WTC11 (cell line): ENCODE measurements at regions not wholly inside any gene's neighbourhood (a gene's known extent, or its start where the extent isn't known, plus 50 kb on each side); places are given as distances from the start of the nearest gene placed in this dataset.

Experiments used
- AFF4 ChIP-seq: sonication (generic); formaldehyde crosslinking; IDR thresholded peaks from 2 replicates; pipeline ENCODE4 v1.8.1; 2023; ENCODE audit warnings: mild to moderate bottlenecking, missing genetic modification reagents, borderline replicate concordance
- ATF1 ChIP-seq: sonication (generic); formaldehyde crosslinking; IDR thresholded peaks from 2 replicates; pipeline ENCODE4 v1.8.1; 2023; ENCODE audit warnings: mild to moderate bottlenecking, moderate library complexity, missing genetic modification reagents
- ATF2 ChIP-seq: sonication (generic); formaldehyde crosslinking; IDR thresholded peaks from 2 replicates; pipeline ENCODE4 v1.8.1; 2022; ENCODE audit warnings: low read depth, missing genetic modification reagents, borderline replicate concordance
- CBFB ChIP-seq: sonication (generic); formaldehyde crosslinking; IDR thresholded peaks from 2 replicates; pipeline ENCODE4 v1.8.1; 2022; ENCODE audit warnings: mild to moderate bottlenecking, low read depth, missing genetic modification reagents
- E2F5 ChIP-seq: sonication (generic); formaldehyde crosslinking; IDR thresholded peaks from 2 replicates; pipeline ENCODE4 v1.8.1; 2022; ENCODE audit warnings: mild to moderate bottlenecking, moderate library complexity, missing genetic modification reagents
- ELF4 ChIP-seq: sonication (generic); formaldehyde crosslinking; IDR thresholded peaks from 2 replicates; pipeline ENCODE4 v1.8.1; 2022; ENCODE audit warnings: low read depth, mild to moderate bottlenecking, moderate library complexity, missing genetic modification reagents
- FOXJ3 ChIP-seq: sonication (generic); formaldehyde crosslinking; IDR thresholded peaks from 2 replicates; pipeline ENCODE4 v1.9.0; 2021; ENCODE audit warnings: missing genetic modification reagents, mild to moderate bottlenecking, borderline replicate concordance
- FOXK1 ChIP-seq: sonication (generic); formaldehyde crosslinking; IDR thresholded peaks from 2 replicates; pipeline ENCODE4 v1.8.0; 2022; ENCODE audit warnings: mild to moderate bottlenecking, moderate library complexity, missing genetic modification reagents
- MAX ChIP-seq: sonication (generic); formaldehyde crosslinking; IDR thresholded peaks from 2 replicates; pipeline ENCODE4 v1.8.0; 2022; ENCODE audit warnings: mild to moderate bottlenecking, missing genetic modification reagents
- MXD4 ChIP-seq: fragments of 250-450 bp; sonication (Bioruptor Pico); IDR thresholded peaks from 2 replicates; pipeline ENCODE4 v1.8.0; 2021; ENCODE audit warnings: mild to moderate bottlenecking, moderate library complexity, borderline replicate concordance
- NR1H2 ChIP-seq: sonication (generic); formaldehyde crosslinking; IDR thresholded peaks from 2 replicates; pipeline ENCODE4 v1.9.0; 2021; ENCODE audit warnings: mild to moderate bottlenecking, moderate library complexity, missing genetic modification reagents
- SOX15 ChIP-seq: fragments of 250-450 bp; sonication (Bioruptor Pico); IDR thresholded peaks from 2 replicates; pipeline ENCODE4 v1.9.0; 2021; ENCODE audit warnings: mild to moderate bottlenecking
- TEAD1 ChIP-seq: sonication (generic); formaldehyde crosslinking; IDR thresholded peaks from 2 replicates; pipeline ENCODE4 v1.8.0; 2022; ENCODE audit warnings: mild to moderate bottlenecking, missing genetic modification reagents
- USF2 ChIP-seq: sonication (generic); formaldehyde crosslinking; IDR thresholded peaks from 2 replicates; pipeline ENCODE4 v1.8.1; 2023; ENCODE audit warnings: mild to moderate bottlenecking, missing genetic modification reagents, moderate library complexity
- ZBTB43 ChIP-seq: sonication (generic); formaldehyde crosslinking; IDR thresholded peaks from 2 replicates; pipeline ENCODE4 v1.8.1; 2023; ENCODE audit warnings: mild to moderate bottlenecking, missing genetic modification reagents
- ZNF219 ChIP-seq: sonication (generic); formaldehyde crosslinking; IDR thresholded peaks from 2 replicates; pipeline ENCODE4 v1.8.0; 2023; ENCODE audit warnings: missing genetic modification reagents, mild to moderate bottlenecking, borderline replicate concordance
- ZNF232 ChIP-seq: sonication (generic); formaldehyde crosslinking; IDR thresholded peaks from 2 replicates; pipeline ENCODE4 v1.8.0; 2022; ENCODE audit warnings: mild to moderate bottlenecking, missing genetic modification reagents
- ZNF263 ChIP-seq: sonication (generic); formaldehyde crosslinking; IDR thresholded peaks from 2 replicates; pipeline ENCODE4 v1.8.1; 2022; ENCODE audit warnings: low read depth, mild to moderate bottlenecking, moderate library complexity, missing genetic modification reagents
- ZNF281 ChIP-seq: sonication (generic); formaldehyde crosslinking; IDR thresholded peaks from 2 replicates; pipeline ENCODE4 v1.8.0; 2023; ENCODE audit warnings: mild to moderate bottlenecking, missing genetic modification reagents
- ZNF317 ChIP-seq: sonication (generic); formaldehyde crosslinking; IDR thresholded peaks from 2 replicates; pipeline ENCODE4 v1.8.1; 2023; ENCODE audit warnings: low read depth, mild to moderate bottlenecking, moderate library complexity, missing genetic modification reagents, borderline replicate concordance
- TF ChIP-seq, protein P1 (sequence below): sonication (generic); formaldehyde crosslinking; IDR thresholded peaks from 2 replicates; pipeline ENCODE4 v1.8.0; 2023; ENCODE audit warnings: missing genetic modification reagents, mild to moderate bottlenecking, borderline replicate concordance

DNA sequence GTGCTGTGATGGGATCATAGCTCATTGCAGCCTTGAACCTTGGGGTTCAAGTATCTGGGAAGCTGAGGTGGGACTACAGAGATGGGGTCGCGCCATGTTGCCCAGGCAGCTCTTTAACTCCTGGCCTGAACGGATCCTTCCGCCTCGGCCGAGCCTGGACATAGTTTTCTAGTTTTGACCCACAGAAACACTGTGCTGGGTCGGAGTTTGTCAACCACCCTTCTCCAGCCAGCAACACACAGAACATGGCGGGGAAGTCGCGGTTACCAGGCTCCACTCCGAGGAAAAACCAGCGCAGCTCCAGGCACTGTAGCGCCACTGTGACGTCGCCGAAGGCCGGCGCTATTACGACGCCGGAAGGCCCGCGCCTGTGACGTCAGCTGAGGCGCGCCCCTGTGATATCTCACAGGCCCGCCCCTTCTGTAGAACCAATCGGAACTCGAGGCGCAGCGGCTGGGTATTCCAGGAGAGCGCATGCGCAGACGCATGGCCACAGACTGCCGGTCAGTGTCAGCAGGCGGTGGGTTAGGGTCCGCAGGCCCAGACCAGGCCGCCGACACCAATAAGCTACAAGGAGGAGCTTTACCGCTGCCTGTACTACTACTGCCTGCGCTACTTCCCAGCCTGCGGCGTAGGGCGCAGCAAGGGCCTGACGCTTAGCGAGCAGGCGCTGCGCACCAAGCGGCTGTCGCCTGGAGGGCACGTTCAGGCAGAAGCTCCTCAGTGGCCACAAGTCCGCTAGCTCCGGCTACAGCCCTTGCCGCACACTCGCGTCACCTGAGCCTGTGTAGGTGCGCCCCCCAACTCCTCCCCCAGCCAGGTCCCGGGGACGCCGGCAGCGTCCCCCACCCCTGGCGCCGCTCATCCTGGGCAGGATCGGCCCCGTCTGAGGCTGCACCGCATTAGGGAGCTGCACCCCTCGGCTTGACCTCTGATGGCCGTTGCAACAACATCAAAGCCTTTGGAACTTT, 135.2 kb upstream of the KCTD7 start (continued):
- TF ChIP-seq CBFB (CRISPR knock-in tag) (no peak), MAX (peak; percentile 94), FOXJ3 (no peak), SOX15 (no peak), ZBTB43 (no peak; the same call in 1 of the 2 replicates), USF2 (peak; percentile 50), ZNF281 (CRISPR knock-in tag) (peak; percentile 60; the same call in 1 of the 2 replicates), TEAD1 (peak; percentile 86), E2F5 (CRISPR knock-in tag) (0 out of 2 replicates have a peak, but pooled peaks have one; percentile 50), ATF2 (CRISPR knock-in tag) (no peak), ZNF317 (CRISPR knock-in tag) (no peak), NR1H2 (no peak), FOXK1 (peak; percentile 87), AFF4 (CRISPR knock-in tag) (no peak), ZNF232 (CRISPR knock-in tag) (no peak), ZNF263 (CRISPR knock-in tag) (no peak), MXD4 (CRISPR knock-in tag) (no peak), ZNF219 (CRISPR knock-in tag) (no peak), ATF1 (CRISPR knock-in tag) (peak; percentile 96; the same call in 1 of the 2 replicates), ELF4 (CRISPR knock-in tag) (no peak)
- TF ChIP-seq, protein P1, sequence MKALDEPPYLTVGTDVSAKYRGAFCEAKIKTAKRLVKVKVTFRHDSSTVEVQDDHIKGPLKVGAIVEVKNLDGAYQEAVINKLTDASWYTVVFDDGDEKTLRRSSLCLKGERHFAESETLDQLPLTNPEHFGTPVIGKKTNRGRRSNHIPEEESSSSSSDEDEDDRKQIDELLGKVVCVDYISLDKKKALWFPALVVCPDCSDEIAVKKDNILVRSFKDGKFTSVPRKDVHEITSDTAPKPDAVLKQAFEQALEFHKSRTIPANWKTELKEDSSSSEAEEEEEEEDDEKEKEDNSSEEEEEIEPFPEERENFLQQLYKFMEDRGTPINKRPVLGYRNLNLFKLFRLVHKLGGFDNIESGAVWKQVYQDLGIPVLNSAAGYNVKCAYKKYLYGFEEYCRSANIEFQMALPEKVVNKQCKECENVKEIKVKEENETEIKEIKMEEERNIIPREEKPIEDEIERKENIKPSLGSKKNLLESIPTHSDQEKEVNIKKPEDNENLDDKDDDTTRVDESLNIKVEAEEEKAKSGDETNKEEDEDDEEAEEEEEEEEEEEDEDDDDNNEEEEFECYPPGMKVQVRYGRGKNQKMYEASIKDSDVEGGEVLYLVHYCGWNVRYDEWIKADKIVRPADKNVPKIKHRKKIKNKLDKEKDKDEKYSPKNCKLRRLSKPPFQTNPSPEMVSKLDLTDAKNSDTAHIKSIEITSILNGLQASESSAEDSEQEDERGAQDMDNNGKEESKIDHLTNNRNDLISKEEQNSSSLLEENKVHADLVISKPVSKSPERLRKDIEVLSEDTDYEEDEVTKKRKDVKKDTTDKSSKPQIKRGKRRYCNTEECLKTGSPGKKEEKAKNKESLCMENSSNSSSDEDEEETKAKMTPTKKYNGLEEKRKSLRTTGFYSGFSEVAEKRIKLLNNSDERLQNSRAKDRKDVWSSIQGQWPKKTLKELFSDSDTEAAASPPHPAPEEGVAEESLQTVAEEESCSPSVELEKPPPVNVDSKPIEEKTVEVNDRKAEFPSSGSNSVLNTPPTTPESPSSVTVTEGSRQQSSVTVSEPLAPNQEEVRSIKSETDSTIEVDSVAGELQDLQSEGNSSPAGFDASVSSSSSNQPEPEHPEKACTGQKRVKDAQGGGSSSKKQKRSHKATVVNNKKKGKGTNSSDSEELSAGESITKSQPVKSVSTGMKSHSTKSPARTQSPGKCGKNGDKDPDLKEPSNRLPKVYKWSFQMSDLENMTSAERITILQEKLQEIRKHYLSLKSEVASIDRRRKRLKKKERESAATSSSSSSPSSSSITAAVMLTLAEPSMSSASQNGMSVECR (CRISPR knock-in tag): peak; percentile 92
